Endothelial cell (in vitro differentiated cells): ENCODE measurements at regions not wholly inside any gene's neighbourhood (a gene's known extent, or its start where the extent isn't known, plus 50 kb on each side); places are given as distances from the start of the nearest gene placed in this dataset.

Source experiments
- DNase-seq: peaks from one replicate; pipeline ENCODE4 v3.0.0; 2021; ENCODE audit warnings: low spot score
- H3K27ac Mint-ChIP-seq: one replicate; pipeline ENCODE4 v1.8.0; 2021; ENCODE audit warnings: mixed read lengths, inconsistent platforms; ENCODE audit not compliant: unreplicated experiment
- H3K27me3 Mint-ChIP-seq: one replicate; pipeline ENCODE4 v1.8.0; 2021; ENCODE audit warnings: mild to moderate bottlenecking, moderate library complexity, mixed read lengths, inconsistent platforms; ENCODE audit not compliant: unreplicated experiment
- H3K36me3 Mint-ChIP-seq: one replicate; pipeline ENCODE4 v1.8.0; 2021; ENCODE audit warnings: mild to moderate bottlenecking, low read depth, mixed read lengths, inconsistent platforms; ENCODE audit not compliant: unreplicated experiment
- H3K4me1 Mint-ChIP-seq: one replicate; pipeline ENCODE4 v1.8.0; 2021; ENCODE audit warnings: mild to moderate bottlenecking, mixed read lengths, inconsistent platforms; ENCODE audit not compliant: unreplicated experiment
- H3K4me3 Mint-ChIP-seq: one replicate; pipeline ENCODE4 v1.8.0; 2021; ENCODE audit warnings: mild to moderate bottlenecking, mixed read lengths, inconsistent platforms; ENCODE audit not compliant: unreplicated experiment
- H3K9me3 Mint-ChIP-seq: one replicate; pipeline ENCODE4 v1.8.0; 2021; ENCODE audit warnings: mixed read lengths, inconsistent platforms; ENCODE audit not compliant: unreplicated experiment
- CTCF ChIP-seq: fragments of 200-600 bp; sonication (generic); IDR thresholded peaks from one replicate; pipeline ENCODE4 v1.5.0; 2021; ENCODE audit warnings: antibody characterized with exemption; ENCODE audit not compliant: unreplicated experiment

- Mint-ChIP-seq H3K27me3 (no peaks in the 10 kb centered on the region), H3K36me3 (no peaks in the 10 kb centered on the region), H3K4me1 (no peaks in the 10 kb centered on the region), H3K4me3 (no peak overlapping the region), H3K9me3 (no peaks in the 10 kb centered on the region), H3K27ac (no peak overlapping the region)
- no peak for TF ChIP-seq CTCF
- DNase-seq: no peak
These were observed 241.5 kb upstream of the SATB1 start for GRCh38 chr3:18666655-18667054.

- no peak for TF ChIP-seq CTCF
- Mint-ChIP-seq H3K9me3 (no peaks in the 10 kb centered on the region), H3K27me3 (no peaks in the 10 kb centered on the region), H3K4me1 (peaks cover 5% of the 10 kb centered on the region), H3K27ac (no peak overlapping the region), H3K4me3 (no peak overlapping the region), H3K36me3 (no peaks in the 10 kb centered on the region)
- DNase-seq: no peak
These were observed 234.9 kb upstream of the SATB1 start for GRCh38 chr3:18660059-18660458.

- no peaks in the 10 kb centered on the region for H3K27me3 Mint-ChIP-seq
These were observed 233.0 kb upstream of the SATB1 start for GRCh38 chr3:18657858-18658820.

GRCh38 chr3:18656866-18657265 is 231.7 kb upstream of the SATB1 start:
- Mint-ChIP-seq H3K27me3 (no peaks in the 10 kb centered on the region), H3K9me3 (no peaks in the 10 kb centered on the region), H3K4me3 (no peak overlapping the region), H3K4me1 (peaks cover 5% of the 10 kb centered on the region), H3K27ac (no peak overlapping the region), H3K36me3 (no peaks in the 10 kb centered on the region)
- TF ChIP-seq CTCF: no peak
- no peak for DNase-seq

More at GRCh38 chr3:18657858-18658820, 233.0 kb upstream of the SATB1 start:
- TF ChIP-seq CTCF: no peak
- Mint-ChIP-seq H3K9me3 (no peaks in the 10 kb centered on the region), H3K27ac (no peak overlapping the region), H3K4me3 (no peak overlapping the region), H3K4me1 (peaks cover 5% of the 10 kb centered on the region), H3K36me3 (no peaks in the 10 kb centered on the region)
- no peak for DNase-seq

- H3K27ac Mint-ChIP-seq: no peak overlapping the region
- no peaks in the 10 kb centered on the region for H3K9me3 Mint-ChIP-seq
- H3K4me1 Mint-ChIP-seq: peaks cover 5% of the 10 kb centered on the region
- no peak for TF ChIP-seq CTCF
- no peaks in the 10 kb centered on the region for H3K27me3 Mint-ChIP-seq
- no peaks in the 10 kb centered on the region for H3K36me3 Mint-ChIP-seq
- no peak for DNase-seq
- no peak overlapping the region for H3K4me3 Mint-ChIP-seq
These were observed 231.3 kb upstream of the SATB1 start for GRCh38 chr3:18656410-18656809.
